NCI-H1105 (cell line): ENCODE measurements at regions not wholly inside any gene's neighbourhood (a gene's known extent, or its start where the extent isn't known, plus 50 kb on each side); places are given as distances from the start of the nearest gene placed in this dataset.
"Not testable (repeated sequence)": the region's sequence is repeated elsewhere in the genome, so short reads cannot be mapped to it uniquely, and the experiment has no call there.

Experiments used
- DNase-seq: peaks from one replicate; lab custom pipeline; 2025; lab: John Stamatoyannopoulos, UW

DNA sequence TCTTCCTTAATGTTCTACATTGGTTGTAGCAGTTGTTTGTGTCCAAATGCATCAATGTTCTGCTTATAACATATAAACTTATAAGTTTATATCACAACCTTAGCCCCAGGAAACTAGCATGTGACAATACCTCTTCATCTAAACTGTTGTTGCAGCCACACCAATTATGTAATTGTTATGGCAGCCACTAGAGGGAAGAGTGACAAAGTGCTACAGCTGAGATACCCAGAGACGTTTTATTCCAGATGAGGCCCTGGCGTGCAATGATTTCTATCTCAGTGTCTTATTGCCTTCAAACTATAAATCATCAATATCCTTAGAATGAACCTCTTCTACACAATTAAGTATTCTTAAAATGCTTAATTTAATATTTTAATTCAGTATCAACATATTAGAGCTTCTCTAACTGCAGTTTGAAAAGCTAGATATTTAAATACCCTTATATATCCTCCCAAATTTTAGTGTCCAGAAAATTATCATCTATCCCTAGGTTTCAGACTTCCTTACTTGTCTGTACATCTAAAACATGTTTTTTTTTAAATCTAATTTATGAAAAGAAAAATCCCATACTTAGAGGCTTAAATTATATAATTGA, 171.6 kb downstream of the PCDH10 start:
- DNase-seq, result no peak

GRCh38 chr4:133316909-133317308, 167.8 kb downstream of the PCDH10 start:
- DNase-seq, result no peak

DNA sequence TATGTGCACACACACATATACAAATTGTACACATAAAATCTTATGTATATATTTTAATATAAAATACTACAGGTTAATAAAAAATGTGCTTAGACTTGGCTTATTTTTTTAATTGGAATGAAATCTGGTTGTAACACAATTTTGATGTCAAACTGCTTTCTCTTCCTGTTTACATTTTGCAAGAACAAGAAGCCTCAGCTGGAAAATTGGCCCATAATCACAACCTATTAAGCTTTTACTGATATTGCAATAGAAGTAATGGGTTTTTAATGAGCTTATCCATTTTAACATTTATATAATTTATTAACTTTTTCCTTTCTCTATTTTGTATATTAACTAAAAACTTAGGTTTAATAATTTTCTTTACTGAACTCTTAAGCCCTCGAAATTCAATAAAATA, 165.9 kb downstream of the PCDH10 start:
- DNase-seq, result no peak

GRCh38 chr4:133287396-133287795, 138.3 kb downstream of the PCDH10 start:
- DNase-seq, result no peak

DNA sequence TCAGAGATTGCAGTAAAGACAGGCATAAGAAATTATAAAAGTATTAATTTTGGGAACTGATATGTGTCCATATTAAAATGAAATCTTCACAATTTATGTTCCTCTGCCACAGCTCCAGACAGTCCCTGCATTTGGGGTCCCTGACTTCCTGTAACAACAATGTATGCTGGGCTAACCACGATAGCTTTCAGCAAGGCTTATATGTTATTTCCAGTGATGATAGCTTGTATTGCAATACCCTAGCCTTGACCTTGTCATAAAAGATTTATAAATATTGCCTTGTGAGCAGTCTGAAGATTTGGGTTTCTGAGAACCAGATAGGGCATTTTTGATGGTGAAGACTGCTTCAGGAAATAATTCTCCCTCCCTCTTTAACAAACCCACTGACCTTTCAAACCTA, 129.5 kb downstream of the PCDH10 start:
- no peak for DNase-seq

- DNase-seq, result not testable (repeated sequence)
Observed at GRCh38 chr4:133277940-133278339, 128.8 kb downstream of the PCDH10 start.

DNA sequence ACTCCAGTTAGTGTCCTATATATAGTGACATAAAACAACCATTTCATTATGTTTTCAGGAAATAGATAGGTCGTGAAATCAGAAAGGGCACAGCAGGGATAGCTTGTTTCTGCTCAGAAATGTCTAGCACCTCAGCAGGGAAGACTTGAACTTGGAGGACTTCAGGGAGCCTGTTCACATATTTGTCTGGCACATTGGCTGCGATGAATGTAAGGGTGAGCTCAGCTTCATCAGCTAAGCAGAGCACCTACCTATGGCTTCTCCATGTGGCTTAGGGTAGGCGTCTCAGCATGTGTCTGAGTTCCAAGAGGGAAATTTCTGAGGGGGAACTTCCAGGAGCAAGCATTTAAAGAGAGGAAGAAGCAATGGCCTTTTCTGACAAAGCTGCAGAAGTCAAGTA, 126.2 kb downstream of the PCDH10 start:
- DNase-seq, result no peak

DNA sequence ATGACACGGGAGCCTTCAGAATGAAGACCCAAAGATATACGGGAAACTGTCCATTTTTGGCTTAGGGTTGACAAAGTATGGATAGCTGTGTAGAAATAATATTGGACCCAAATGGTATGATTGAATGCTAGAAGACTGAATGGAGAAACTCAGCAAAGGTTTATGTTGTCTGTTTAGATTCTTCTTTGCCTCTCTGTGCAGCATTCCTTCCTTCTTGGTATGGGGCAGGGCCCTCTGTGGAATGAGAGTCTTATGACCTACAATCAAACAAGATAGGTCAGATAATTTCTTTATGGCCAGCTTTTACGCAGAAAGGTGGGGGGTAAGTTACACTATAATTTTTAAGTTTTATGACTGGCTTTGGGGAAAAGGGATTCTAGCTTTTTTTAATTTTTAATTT, 124.3 kb downstream of the PCDH10 start:
- DNase-seq, result no peak

DNA sequence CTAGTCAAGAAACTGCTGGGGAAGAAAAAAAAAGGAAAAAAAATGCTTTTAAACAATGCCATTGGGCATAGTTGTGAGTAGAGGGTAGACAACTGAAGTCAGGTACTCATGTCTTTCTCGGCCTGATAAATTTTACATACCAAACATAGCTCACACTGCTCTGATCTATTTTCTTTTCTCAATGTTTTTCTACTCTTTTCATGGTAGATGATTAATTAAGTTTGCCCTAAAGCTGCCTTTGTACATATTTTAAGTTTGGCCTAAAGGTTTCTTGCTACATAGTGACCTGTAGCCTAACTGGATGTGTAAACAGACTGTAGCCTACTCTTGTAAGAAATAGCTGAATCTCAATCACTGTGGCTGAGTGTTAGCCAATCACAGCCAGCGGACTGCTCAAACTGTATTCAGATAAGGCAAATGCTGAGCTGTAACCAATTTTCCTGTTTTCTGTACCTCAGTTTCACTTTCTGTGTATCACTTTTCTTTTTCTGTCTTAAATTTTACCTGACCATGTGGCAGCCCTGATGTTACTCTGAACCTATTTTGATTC, 121.0 kb downstream of the PCDH10 start:
- no peak for DNase-seq

DNA sequence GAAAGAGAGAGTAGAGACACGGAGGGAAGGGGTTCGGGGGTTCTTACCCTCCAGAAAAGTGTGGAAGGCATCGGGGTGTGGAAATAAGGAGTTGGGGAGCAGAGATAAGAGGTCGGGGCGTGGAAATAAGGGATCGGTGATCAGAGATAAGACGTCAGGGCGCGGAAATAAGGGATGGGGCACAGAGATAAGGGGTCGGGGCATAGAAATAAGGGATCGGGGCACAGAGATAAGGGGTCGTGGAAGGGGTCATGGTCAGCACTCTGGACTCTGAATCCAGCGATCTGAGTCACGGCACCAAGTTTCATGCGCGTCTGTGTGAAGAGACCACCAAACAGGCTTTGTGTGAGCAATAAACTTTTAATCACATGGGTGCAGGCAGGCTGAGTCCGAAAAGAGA, 119.1 kb downstream of the PCDH10 start:
- no peak for DNase-seq

DNA sequence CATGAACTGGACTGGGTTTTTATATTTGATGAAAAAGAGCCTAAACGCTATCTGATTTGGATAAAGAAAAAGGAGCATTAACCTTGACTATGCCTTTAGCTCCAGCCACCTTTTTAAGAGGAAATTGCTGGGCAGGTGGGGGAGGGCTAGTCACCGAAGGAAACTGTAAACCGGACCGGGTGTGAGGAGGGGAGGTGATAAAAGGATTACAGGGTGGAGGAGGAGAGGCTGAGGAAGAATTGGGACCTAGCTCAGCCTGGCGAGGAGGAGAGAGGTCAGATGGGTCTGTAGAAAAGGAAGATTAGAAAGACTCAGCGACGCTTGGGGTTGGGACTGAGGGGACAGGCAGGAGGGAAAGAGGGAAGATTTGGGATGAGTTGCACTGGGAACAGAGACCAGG, 118.4 kb downstream of the PCDH10 start:
- not testable (repeated sequence) for DNase-seq

- not testable (repeated sequence) for DNase-seq
Observed at GRCh38 chr4:133266966-133267365, 117.9 kb downstream of the PCDH10 start.

GRCh38 chr4:133264251-133264650, 115.2 kb downstream of the PCDH10 start:
- not testable (repeated sequence) for DNase-seq

GRCh38 chr4:133263104-133263503, 114.0 kb downstream of the PCDH10 start:
- no peak for DNase-seq

DNA sequence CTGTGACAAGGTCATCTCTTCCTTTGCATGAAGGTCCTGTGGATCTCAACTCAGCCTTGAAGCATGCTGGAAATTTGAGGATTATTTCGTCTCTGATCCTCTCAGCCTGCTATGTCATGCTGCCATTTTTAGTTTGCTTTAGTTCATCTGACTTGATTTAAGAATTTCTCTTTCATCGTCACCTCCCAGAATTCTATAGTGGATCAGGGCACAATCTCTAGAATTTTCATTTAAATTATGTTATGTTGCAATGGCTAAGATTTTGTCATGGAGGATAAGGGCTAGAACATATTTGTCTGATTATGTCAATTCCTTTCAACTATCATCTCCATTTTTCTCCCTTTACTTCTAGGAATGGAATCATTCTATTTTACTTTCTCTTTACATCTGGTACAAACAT, 98.8 kb downstream of the PCDH10 start:
- no peak for DNase-seq

GRCh38 chr4:133245226-133245625, 96.1 kb downstream of the PCDH10 start:
- no peak for DNase-seq
